ENCODE measurements at regions not wholly inside any gene's neighbourhood (a gene's known extent, or its start where the extent isn't known, plus 50 kb on each side); places are given as distances from the start of the nearest gene placed in this dataset.
"Not testable (repeated sequence)": the region's sequence is repeated elsewhere in the genome, so short reads cannot be mapped to it uniquely, and the experiment has no call there.

DNA sequence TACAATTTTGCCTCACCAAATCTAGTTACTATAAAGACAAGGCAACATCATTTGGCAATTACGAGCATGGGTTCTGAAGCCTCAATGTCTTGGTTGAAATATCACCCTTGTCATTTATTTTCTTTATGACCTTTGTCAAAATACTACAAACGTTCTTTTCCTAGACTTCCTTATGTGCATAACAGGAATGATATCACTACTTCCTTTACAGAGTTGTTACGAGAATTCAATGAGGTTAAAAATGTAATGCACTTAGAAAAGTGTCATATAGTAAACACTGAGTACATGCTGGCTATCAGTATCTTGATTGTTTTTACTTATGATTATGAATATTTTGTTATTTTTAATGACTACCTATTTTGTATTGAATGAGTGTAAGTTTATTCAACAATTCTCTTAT lies 640.9 kb upstream of the CCNG1 start:
- TF ChIP-seq, protein P1, sequence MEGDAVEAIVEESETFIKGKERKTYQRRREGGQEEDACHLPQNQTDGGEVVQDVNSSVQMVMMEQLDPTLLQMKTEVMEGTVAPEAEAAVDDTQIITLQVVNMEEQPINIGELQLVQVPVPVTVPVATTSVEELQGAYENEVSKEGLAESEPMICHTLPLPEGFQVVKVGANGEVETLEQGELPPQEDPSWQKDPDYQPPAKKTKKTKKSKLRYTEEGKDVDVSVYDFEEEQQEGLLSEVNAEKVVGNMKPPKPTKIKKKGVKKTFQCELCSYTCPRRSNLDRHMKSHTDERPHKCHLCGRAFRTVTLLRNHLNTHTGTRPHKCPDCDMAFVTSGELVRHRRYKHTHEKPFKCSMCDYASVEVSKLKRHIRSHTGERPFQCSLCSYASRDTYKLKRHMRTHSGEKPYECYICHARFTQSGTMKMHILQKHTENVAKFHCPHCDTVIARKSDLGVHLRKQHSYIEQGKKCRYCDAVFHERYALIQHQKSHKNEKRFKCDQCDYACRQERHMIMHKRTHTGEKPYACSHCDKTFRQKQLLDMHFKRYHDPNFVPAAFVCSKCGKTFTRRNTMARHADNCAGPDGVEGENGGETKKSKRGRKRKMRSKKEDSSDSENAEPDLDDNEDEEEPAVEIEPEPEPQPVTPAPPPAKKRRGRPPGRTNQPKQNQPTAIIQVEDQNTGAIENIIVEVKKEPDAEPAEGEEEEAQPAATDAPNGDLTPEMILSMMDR (IDR thresholded peaks at IDR 0.05; ENCODE audit: extremely low read depth, insufficient read depth, missing control alignments), result no peak
- DNase-seq (ENCODE audit: low spot score), result no peak
- in situ Hi-C loops (cut with MboI; ENCODE audit: low pct_unique_long_range_greater_than_20kb, low sequenced_read_pairs, unreplicated experiment), result no loop called here

DNA sequence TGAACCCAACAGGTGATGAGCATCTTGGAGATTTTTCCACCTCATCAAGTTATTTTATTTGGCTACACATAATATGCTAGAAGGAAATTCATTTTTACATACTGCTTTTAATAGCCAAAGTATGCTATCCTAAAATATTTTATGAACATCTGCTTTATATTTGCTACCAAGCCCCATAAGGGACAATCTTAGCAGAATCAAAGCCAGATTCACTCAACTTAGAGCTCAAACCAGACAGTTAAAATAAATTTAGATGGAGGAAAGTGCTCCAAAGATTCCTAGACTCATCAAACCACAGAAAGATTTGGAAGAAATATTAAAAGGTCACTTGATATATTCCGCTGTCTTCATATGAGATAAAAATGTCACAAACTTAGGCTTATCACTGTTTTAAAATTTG lies 637.1 kb upstream of the CCNG1 start:
- DNase-seq (ENCODE audit: low spot score), result no peak
- in situ Hi-C loops (cut with MboI; ENCODE audit: low pct_unique_long_range_greater_than_20kb, low sequenced_read_pairs, unreplicated experiment), result no loop called here
- TF ChIP-seq, protein P1 (IDR thresholded peaks at IDR 0.05; ENCODE audit: extremely low read depth, insufficient read depth, missing control alignments), result no peak

DNA sequence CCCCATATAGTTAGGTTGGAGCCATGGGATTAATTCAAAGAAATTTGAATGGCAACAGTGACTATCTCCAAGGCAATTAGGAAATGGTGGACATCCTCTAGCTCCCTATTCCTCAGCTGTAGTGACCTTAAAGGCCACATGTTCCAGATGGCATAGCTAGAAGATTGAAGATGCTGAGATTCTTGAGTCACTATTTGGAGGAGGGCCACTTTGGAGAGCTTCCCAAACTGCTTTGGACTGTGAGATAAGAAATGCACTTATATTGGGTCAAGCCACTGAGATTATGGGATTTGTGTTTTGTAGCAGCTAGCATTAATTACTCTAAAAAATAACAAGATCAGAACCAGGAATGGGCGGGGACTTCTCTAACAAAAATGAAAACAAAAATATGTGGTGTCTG lies 636.2 kb upstream of the CCNG1 start:
- DNase-seq (ENCODE audit: low spot score), result no peak
- in situ Hi-C loops (cut with MboI; ENCODE audit: low pct_unique_long_range_greater_than_20kb, low sequenced_read_pairs, unreplicated experiment), result no loop called here
- TF ChIP-seq, protein P1 (IDR thresholded peaks at IDR 0.05; ENCODE audit: extremely low read depth, insufficient read depth, missing control alignments), result no peak

DNA sequence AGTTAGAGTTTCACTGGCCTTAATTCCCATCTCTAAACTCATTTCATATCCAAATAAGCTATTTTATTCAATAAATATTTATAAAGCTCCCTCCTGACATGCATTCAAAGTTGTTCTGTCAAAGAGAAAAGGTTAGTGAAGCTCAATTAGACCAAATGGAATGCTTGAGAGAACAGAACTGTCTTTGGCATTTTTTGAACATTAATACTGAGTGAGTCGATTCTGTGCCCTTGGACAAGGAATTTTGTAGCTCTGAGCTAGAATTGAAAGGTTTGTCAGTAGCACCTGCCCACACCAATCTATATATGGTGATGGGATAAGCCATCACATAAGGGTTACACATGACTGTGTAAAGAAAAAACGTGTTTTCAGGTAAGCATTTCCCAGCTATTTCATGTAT lies 631.2 kb upstream of the CCNG1 start:
- TF ChIP-seq, protein P1 (IDR thresholded peaks at IDR 0.05; ENCODE audit: extremely low read depth, insufficient read depth, missing control alignments), result no peak
- no peak for DNase-seq (ENCODE audit: low spot score)
- in situ Hi-C loops (cut with MboI; ENCODE audit: low pct_unique_long_range_greater_than_20kb, low sequenced_read_pairs, unreplicated experiment), result no loop called here

DNA sequence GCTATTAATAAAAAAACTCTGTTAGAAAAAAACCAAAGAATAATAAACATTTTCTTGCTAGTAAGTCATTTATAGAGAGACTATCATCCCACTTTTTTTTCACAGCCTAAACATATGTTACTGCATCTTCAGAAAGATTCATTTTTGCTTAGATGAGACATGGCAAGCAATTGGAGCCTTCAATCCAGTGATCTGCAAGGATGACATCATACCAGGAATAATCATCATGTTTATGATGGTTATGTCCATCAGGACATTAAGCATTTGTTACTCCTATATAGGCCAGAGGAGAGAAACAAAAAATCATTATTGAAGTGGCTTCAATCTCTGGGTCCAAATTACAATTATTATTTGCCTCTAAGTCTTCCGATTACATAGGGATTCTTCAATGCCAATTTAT lies 626.3 kb upstream of the CCNG1 start:
- TF ChIP-seq, protein P1 (IDR thresholded peaks at IDR 0.05; ENCODE audit: extremely low read depth, insufficient read depth, missing control alignments), result no peak
- in situ Hi-C loops (cut with MboI; ENCODE audit: low pct_unique_long_range_greater_than_20kb, low sequenced_read_pairs, unreplicated experiment), result no loop called here
- no peak for DNase-seq (ENCODE audit: low spot score)

DNA sequence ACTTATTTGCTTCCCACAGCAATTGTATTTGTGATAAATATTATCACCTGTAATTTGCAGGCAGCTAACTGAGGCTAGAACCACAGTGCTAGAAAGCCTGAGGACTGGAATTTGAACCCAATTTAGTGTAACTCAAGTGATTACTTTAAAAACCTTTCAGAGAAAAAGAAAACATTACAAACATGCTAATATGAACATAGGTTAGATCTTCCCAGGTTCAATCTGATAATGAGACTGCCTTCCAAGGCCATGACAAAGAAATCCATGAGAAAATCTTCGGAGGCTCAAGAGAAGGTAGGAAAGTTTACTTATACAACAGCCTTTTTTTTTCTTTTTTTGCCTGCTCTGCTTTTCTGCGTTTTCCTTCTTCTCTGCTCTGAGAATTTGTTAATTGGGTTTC lies 620.6 kb upstream of the CCNG1 start:
- in situ Hi-C loops (cut with MboI; ENCODE audit: low pct_unique_long_range_greater_than_20kb, low sequenced_read_pairs, unreplicated experiment), result no loop called here
- TF ChIP-seq, protein P1 (IDR thresholded peaks at IDR 0.05; ENCODE audit: extremely low read depth, insufficient read depth, missing control alignments), result no peak
- no peak for DNase-seq (ENCODE audit: low spot score)

DNA sequence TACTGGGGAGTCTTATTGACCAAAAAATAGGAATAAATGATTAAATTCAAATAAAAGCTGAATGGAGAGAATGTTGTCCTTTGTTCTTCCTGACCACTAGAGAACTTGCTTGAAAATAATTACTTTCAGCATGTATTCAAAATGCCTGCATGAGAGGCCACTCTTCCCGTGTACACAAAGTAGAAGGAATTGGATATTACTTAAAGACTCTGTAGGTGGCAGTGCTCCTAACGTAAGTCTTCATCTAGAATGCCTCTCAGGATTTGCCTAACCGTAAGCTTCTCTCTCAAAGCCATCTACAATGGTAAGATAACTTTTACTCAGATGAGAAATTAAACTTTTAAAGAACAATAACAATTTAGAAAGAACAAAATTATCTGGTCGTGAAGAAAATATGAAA lies 620.0 kb upstream of the CCNG1 start:
- DNase-seq (ENCODE audit: low spot score), result no peak
- TF ChIP-seq, protein P1 (IDR thresholded peaks at IDR 0.05; ENCODE audit: extremely low read depth, insufficient read depth, missing control alignments), result no peak
- in situ Hi-C loops (cut with MboI; ENCODE audit: low pct_unique_long_range_greater_than_20kb, low sequenced_read_pairs, unreplicated experiment), result no loop called here

DNA sequence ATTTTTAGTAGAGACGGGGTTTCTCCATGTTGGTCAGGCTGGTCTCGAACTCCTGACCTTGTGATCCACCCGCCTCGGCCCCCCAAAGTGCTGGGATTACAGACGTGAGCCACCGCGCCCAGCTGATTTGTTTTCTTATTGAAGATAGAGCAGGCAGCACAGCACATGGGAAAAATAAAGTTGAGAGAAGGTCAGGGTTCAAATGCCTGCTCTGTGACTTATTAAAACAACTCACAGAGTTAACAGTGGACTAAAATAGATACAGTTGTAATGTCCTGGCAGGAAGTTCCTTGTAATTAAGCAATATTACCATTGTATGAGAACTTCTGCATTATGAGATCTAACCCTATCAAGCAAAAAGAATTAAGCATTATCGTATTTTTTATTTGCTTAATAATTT lies 615.7 kb upstream of the CCNG1 start:
- DNase-seq (ENCODE audit: low spot score); in situ Hi-C loops (cut with MboI; ENCODE audit: low pct_unique_long_range_greater_than_20kb, low sequenced_read_pairs, unreplicated experiment): not testable (repeated sequence)
